ENCODE measurements at regions not wholly inside any gene's neighbourhood (a gene's known extent, or its start where the extent isn't known, plus 50 kb on each side); places are given as distances from the start of the nearest gene placed in this dataset.
A peak's percentile ranks its signal among the peaks of the same experiment; 100 is the strongest.

GRCh38 chr2:147688242-147688641 is 156.6 kb upstream of the ACVR2A start:
- H3K36me3 ChIP-seq (ENCODE audit: control insufficient read depth, insufficient read depth, low read length), result no peaks in the 10 kb centered on the region
- TF ChIP-seq CTCF (IDR thresholded peaks at IDR 0.05; ENCODE audit: insufficient read depth, low read length, severe bottlenecking), result no peak
- FAIRE-seq, result no peak
- H3K4me3 ChIP-seq (ENCODE audit: low read depth, low read length), result no peak overlapping the region
- DNase-seq (ENCODE audit: low read depth), result peak; percentile 26
- H3K27me3 ChIP-seq (ENCODE audit: control insufficient read depth, insufficient read depth, low read length), result no peaks in the 10 kb centered on the region

GRCh38 chr2:147686365-147686764 is 158.5 kb upstream of the ACVR2A start:
- Histone ChIP-seq H3K27me3 (ENCODE audit: control insufficient read depth, insufficient read depth, low read length) (no peaks in the 10 kb centered on the region), H3K36me3 (ENCODE audit: control insufficient read depth, insufficient read depth, low read length) (no peaks in the 10 kb centered on the region), H3K4me3 (ENCODE audit: low read depth, low read length) (no peak overlapping the region)
- no peak for DNase-seq (ENCODE audit: low read depth)
- no peak for TF ChIP-seq CTCF (IDR thresholded peaks at IDR 0.05; ENCODE audit: insufficient read depth, low read length, severe bottlenecking)
- no peak for FAIRE-seq

GRCh38 chr2:147684903-147685302 is 159.9 kb upstream of the ACVR2A start:
- H3K27me3 ChIP-seq (ENCODE audit: control insufficient read depth, insufficient read depth, low read length), result no peaks in the 10 kb centered on the region
- no peak for TF ChIP-seq CTCF (IDR thresholded peaks at IDR 0.05; ENCODE audit: insufficient read depth, low read length, severe bottlenecking)
- FAIRE-seq (no peak), DNase-seq (ENCODE audit: low read depth) (no peak)
- no peak overlapping the region for H3K4me3 ChIP-seq (ENCODE audit: low read depth, low read length)
- no peaks in the 10 kb centered on the region for H3K36me3 ChIP-seq (ENCODE audit: control insufficient read depth, insufficient read depth, low read length)

- no peak for FAIRE-seq
- no peaks in the 10 kb centered on the region for H3K36me3 ChIP-seq (ENCODE audit: control insufficient read depth, insufficient read depth, low read length)
- DNase-seq (ENCODE audit: low read depth), result no peak
- TF ChIP-seq CTCF (IDR thresholded peaks at IDR 0.05; ENCODE audit: insufficient read depth, low read length, severe bottlenecking), result no peak
- no peak overlapping the region for H3K4me3 ChIP-seq (ENCODE audit: low read depth, low read length)
- H3K27me3 ChIP-seq (ENCODE audit: control insufficient read depth, insufficient read depth, low read length), result no peaks in the 10 kb centered on the region
These were observed 161.4 kb upstream of the ACVR2A start for GRCh38 chr2:147683380-147683779.

- no peaks in the 10 kb centered on the region for H3K36me3 ChIP-seq (ENCODE audit: control insufficient read depth, insufficient read depth, low read length)
- TF ChIP-seq CTCF (IDR thresholded peaks at IDR 0.05; ENCODE audit: insufficient read depth, low read length, severe bottlenecking), result no peak
- H3K4me3 ChIP-seq (ENCODE audit: low read depth, low read length), result no peak overlapping the region
- no peak for DNase-seq (ENCODE audit: low read depth)
- no peak for FAIRE-seq
- H3K27me3 ChIP-seq (ENCODE audit: control insufficient read depth, insufficient read depth, low read length), result no peaks in the 10 kb centered on the region
These were observed 163.7 kb upstream of the ACVR2A start for GRCh38 chr2:147681093-147681492.

- no peaks in the 10 kb centered on the region for H3K36me3 ChIP-seq (ENCODE audit: control insufficient read depth, insufficient read depth, low read length)
- H3K4me3 ChIP-seq (ENCODE audit: low read depth, low read length), result no peak overlapping the region
- FAIRE-seq, result no peak
- no peak for TF ChIP-seq CTCF (IDR thresholded peaks at IDR 0.05; ENCODE audit: insufficient read depth, low read length, severe bottlenecking)
- no peak for DNase-seq (ENCODE audit: low read depth)
- no peaks in the 10 kb centered on the region for H3K27me3 ChIP-seq (ENCODE audit: control insufficient read depth, insufficient read depth, low read length)
These were observed 164.8 kb upstream of the ACVR2A start for GRCh38 chr2:147679955-147680531.

All from bronchial epithelial cell (primary cell).